ENCODE measurements at regions not wholly inside any gene's neighbourhood (a gene's known extent, or its start where the extent isn't known, plus 50 kb on each side); places are given as distances from the start of the nearest gene placed in this dataset.

DNA sequence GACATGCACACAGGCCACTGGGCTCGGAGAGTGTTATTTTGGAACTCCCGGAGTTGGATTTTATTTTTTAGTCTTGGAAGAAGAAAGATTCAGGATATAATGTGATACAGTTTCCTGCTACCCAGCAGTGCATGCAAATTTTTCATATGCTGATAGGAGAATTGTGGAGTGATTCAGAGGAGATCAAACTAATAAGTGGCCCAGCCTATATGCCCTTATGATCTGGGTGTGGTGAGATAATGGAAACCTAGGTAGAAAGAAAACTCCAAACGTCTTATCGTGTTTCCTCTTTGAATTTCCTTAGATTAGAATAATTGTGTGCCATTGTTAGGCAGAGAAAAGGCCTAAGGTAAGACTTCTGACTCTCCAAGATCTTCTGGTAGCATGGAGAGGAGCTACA, 401.2 kb upstream of the BTBD3 start:
- peaks cover 0 to 3% of the 10 kb centered on the region in 2 experiments; a peak in 1 of 4 replicates for H3K9me3 ChIP-seq (ENCODE audit: insufficient read depth in 2 of 2, low read depth in 1 of 2, low read length in 1 of 2)
- no peaks in the 10 kb centered on the region; the same call in 1 of the 2 replicates for H3K23me2 ChIP-seq (ENCODE audit: low read depth, low read length)
- H3K4me1 ChIP-seq (replicated peaks in 1 of 4; ENCODE audit: control insufficient read depth in 3 of 4, insufficient read depth in 4 of 4, low read length in 3 of 4): no peaks in the 10 kb centered on the region
- no peaks in the 10 kb centered on the region for H3K79me1 ChIP-seq (ENCODE audit: low read depth, low read length)
- H4K91ac ChIP-seq (replicated peaks; ENCODE audit: insufficient read length, low read length): no peak overlapping the region
- POLR2A ChIA-PET (ENCODE audit: partially characterized antibody): no interaction called here
- CTCF ChIA-PET (ENCODE audit: partially characterized antibody): interaction anchor here (1.0 kb wide), 1 partner anchor 18 kb away, joined by 3 read pairs; no protein-coding TSS in a partner anchor
- H2AFZ ChIP-seq (ENCODE audit: low read length): no peak overlapping the region
- H2BK5ac ChIP-seq (ENCODE audit: low read depth, low read length): no peak overlapping the region
- no peak overlapping the region for H3K18ac ChIP-seq (ENCODE audit: extremely low read depth, low read length)
- H3K23ac ChIP-seq (ENCODE audit: insufficient read length): no peak overlapping the region
- no peak overlapping the region for H2BK15ac ChIP-seq (ENCODE audit: low read length)
- no peak overlapping the region for H3K27ac ChIP-seq (ENCODE audit: low read depth, low read length)
- H3K56ac ChIP-seq (replicated peaks; ENCODE audit: insufficient read length, low read depth, low read length): no peak overlapping the region
- no peak for TF ChIP-seq KDM5A (IDR thresholded peaks at IDR 0.05; ENCODE audit: low read length)
- TF ChIP-seq SP1 (IDR thresholded peaks at IDR 0.05; ENCODE audit: low read depth, low read length): no peak
- no peak for TF ChIP-seq CHD1 (IDR thresholded peaks at IDR 0.05; ENCODE audit: low read depth, low read length)
- no peak for TF ChIP-seq EZH2 (IDR thresholded peaks at IDR 0.05; ENCODE audit: low read depth, low read length, severe bottlenecking)
- H3K36me3 ChIP-seq (ENCODE audit: control insufficient read depth in 2 of 4, insufficient read depth in 4 of 4, low read length in 3 of 4): no peaks in the 10 kb centered on the region
- no peaks in the 10 kb centered on the region for H3K27me3 ChIP-seq (replicated peaks in 1 of 4; ENCODE audit: control insufficient read depth in 3 of 4, extremely low read depth in 1 of 4, insufficient read depth in 3 of 4, low read length in 3 of 4)
- H2AK5ac ChIP-seq (ENCODE audit: low read depth, low read length): no peak overlapping the region
- H3K79me2 ChIP-seq (ENCODE audit: control insufficient read depth in 1 of 2, insufficient read depth in 2 of 2, low read length in 2 of 2): no peaks in the 10 kb centered on the region
- no peak overlapping the region for H3K4me3 ChIP-seq (ENCODE audit: extremely low read depth in 1 of 4, insufficient read depth in 2 of 4, low read depth in 3 of 4, low read length in 4 of 4)
- WGBS, 2 experiments (ENCODE audit: extremely low coverage in 1 of 2, insufficient coverage in 1 of 2, insufficient read length in 1 of 2, insufficient replicate concordance in 2 of 2, low coverage in 1 of 2, low lambda C conversion rate in 2 of 2, missing lambda C conversion rate in 1 of 2): 93% methylated on average over 4 of the region's 4 CpGs; no CpG with 5 or more reads in 1 of the 2 experiments
- H4K20me1 ChIP-seq (replicated peaks in 1 of 2; ENCODE audit: control insufficient read depth in 1 of 2, insufficient read depth in 2 of 2, low read length in 2 of 2): no peaks in the 10 kb centered on the region
- H2BK120ac ChIP-seq (replicated peaks; ENCODE audit: low read depth, low read length): no peak overlapping the region
- H3K4ac ChIP-seq (replicated peaks; ENCODE audit: insufficient read length, low read depth, low read length): no peak overlapping the region
- no peak for FAIRE-seq
- H3K9ac ChIP-seq (replicated peaks in 1 of 4; ENCODE audit: extremely low read depth in 1 of 4, low read depth in 3 of 4, low read length in 3 of 4): no peak overlapping the region
- H2BK12ac ChIP-seq (ENCODE audit: low read depth, low read length): no peak overlapping the region
- no peak overlapping the region for H3K14ac ChIP-seq (ENCODE audit: insufficient read length)
- H4K8ac ChIP-seq (ENCODE audit: extremely low read depth, insufficient read depth, low read length): no peak overlapping the region
- no peak overlapping the region for H3K4me2 ChIP-seq (ENCODE audit: insufficient read depth in 1 of 2, low read depth in 2 of 2, low read length in 2 of 2)
- H4K5ac ChIP-seq (ENCODE audit: insufficient read length, low read depth, low read length): no peak overlapping the region
- no peak overlapping the region for H2BK20ac ChIP-seq (ENCODE audit: low read length)
- no peak for DNase-seq (ENCODE audit: low read depth in 1 of 2, low spot score in 2 of 2)

All from H1 (cell line).